NB4 (cell line): ENCODE measurements at regions not wholly inside any gene's neighbourhood (a gene's known extent, or its start where the extent isn't known, plus 50 kb on each side); places are given as distances from the start of the nearest gene placed in this dataset.

Source experiments
- MYC ChIP-seq: IDR thresholded peaks from 2 replicates; pipeline ENCODE4 v1.6.1; 2011; ENCODE audit warnings: low read depth, low read length
- POLR2A ChIP-seq: IDR thresholded peaks from 2 replicates; pipeline ENCODE4 v1.6.1; 2011; ENCODE audit warnings: mild to moderate bottlenecking; ENCODE audit not compliant: insufficient read length; ENCODE audit errors: extremely low read depth
- TF ChIP-seq, protein P1 (sequence below): IDR thresholded peaks from one replicate; pipeline ENCODE4 v1.5.1; 2012; ENCODE audit warnings: low read depth, low read length
- TF ChIP-seq, protein P2 (sequence below): IDR thresholded peaks from 2 replicates; pipeline ENCODE4 v1.6.1; 2011; ENCODE audit warnings: low read depth, low read length

DNA sequence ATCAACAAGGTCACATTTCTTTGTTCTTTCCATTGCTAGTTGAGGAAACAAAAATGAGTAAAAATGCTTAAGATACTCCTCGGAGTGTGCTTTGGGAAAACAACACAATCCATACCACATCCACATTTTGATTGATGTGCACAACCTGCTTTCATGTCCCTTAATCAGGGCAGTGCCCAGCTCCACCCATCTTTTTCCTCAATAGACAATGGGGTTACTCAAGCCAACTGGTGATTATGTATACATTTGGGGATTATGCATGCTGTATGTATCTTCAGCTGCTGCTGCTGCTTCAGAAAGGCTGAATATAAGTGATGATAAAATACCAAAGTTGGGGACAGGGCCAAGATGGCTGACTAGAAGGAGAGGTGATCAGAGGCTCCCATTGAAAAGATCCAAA, 155.2 kb upstream of the VGLL2 start:
- TF ChIP-seq POLR2A, result no peak
- TF ChIP-seq, protein P1, sequence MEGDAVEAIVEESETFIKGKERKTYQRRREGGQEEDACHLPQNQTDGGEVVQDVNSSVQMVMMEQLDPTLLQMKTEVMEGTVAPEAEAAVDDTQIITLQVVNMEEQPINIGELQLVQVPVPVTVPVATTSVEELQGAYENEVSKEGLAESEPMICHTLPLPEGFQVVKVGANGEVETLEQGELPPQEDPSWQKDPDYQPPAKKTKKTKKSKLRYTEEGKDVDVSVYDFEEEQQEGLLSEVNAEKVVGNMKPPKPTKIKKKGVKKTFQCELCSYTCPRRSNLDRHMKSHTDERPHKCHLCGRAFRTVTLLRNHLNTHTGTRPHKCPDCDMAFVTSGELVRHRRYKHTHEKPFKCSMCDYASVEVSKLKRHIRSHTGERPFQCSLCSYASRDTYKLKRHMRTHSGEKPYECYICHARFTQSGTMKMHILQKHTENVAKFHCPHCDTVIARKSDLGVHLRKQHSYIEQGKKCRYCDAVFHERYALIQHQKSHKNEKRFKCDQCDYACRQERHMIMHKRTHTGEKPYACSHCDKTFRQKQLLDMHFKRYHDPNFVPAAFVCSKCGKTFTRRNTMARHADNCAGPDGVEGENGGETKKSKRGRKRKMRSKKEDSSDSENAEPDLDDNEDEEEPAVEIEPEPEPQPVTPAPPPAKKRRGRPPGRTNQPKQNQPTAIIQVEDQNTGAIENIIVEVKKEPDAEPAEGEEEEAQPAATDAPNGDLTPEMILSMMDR, result no peak
- TF ChIP-seq, protein P2, sequence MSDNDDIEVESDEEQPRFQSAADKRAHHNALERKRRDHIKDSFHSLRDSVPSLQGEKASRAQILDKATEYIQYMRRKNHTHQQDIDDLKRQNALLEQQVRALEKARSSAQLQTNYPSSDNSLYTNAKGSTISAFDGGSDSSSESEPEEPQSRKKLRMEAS, result no peak
- no peak for TF ChIP-seq MYC
